ENCODE measurements at regions not wholly inside any gene's neighbourhood (a gene's known extent, or its start where the extent isn't known, plus 50 kb on each side); places are given as distances from the start of the nearest gene placed in this dataset.

DNA sequence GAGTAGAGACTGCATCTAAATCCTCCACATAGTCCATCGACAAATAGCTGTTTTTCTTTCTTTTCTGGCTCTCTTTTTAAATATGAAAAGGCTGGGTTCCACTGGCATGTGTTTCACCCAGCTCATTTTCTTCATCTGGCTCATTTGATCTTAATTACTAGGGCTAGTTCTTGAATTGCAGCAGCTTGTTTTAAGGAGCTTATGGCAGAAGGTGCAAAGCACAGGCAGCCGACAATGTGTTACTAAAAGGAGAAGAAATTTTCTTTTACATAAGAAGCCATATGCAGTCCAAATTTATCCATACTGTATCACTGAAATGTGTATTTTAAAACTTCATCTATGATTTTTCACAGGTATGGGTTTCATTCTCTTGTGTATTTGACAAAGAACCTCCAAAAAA lies 205.6 kb upstream of the PTER start:
- no peak for DNase-seq (ENCODE audit: extremely low spot score, unreplicated experiment)
- TF ChIP-seq, protein P1, sequence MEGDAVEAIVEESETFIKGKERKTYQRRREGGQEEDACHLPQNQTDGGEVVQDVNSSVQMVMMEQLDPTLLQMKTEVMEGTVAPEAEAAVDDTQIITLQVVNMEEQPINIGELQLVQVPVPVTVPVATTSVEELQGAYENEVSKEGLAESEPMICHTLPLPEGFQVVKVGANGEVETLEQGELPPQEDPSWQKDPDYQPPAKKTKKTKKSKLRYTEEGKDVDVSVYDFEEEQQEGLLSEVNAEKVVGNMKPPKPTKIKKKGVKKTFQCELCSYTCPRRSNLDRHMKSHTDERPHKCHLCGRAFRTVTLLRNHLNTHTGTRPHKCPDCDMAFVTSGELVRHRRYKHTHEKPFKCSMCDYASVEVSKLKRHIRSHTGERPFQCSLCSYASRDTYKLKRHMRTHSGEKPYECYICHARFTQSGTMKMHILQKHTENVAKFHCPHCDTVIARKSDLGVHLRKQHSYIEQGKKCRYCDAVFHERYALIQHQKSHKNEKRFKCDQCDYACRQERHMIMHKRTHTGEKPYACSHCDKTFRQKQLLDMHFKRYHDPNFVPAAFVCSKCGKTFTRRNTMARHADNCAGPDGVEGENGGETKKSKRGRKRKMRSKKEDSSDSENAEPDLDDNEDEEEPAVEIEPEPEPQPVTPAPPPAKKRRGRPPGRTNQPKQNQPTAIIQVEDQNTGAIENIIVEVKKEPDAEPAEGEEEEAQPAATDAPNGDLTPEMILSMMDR (IDR thresholded peaks at IDR 0.05), result no peak
- no peaks in the 10 kb centered on the region for H3K27me3 Mint-ChIP-seq (ENCODE audit: unreplicated experiment)
- no peak overlapping the region for H3K4me3 Mint-ChIP-seq (ENCODE audit: unreplicated experiment)
- H3K36me3 Mint-ChIP-seq (ENCODE audit: unreplicated experiment), result no peaks in the 10 kb centered on the region
- peaks cover 9% of the 10 kb centered on the region for H3K9me3 Mint-ChIP-seq (ENCODE audit: unreplicated experiment)
- no peak overlapping the region for H3K27ac Mint-ChIP-seq (ENCODE audit: unreplicated experiment)
- H3K4me1 Mint-ChIP-seq (ENCODE audit: unreplicated experiment), result no peaks in the 10 kb centered on the region

- Mint-ChIP-seq H3K4me3 (ENCODE audit: unreplicated experiment) (no peak overlapping the region), H3K4me1 (ENCODE audit: unreplicated experiment) (no peaks in the 10 kb centered on the region), H3K27me3 (ENCODE audit: unreplicated experiment) (no peaks in the 10 kb centered on the region), H3K27ac (ENCODE audit: unreplicated experiment) (no peak overlapping the region), H3K36me3 (ENCODE audit: unreplicated experiment) (no peaks in the 10 kb centered on the region), H3K9me3 (ENCODE audit: unreplicated experiment) (peaks cover 9% of the 10 kb centered on the region)
- DNase-seq (ENCODE audit: extremely low spot score, unreplicated experiment), result no peak
- TF ChIP-seq, protein P1 (IDR thresholded peaks at IDR 0.05), result no peak
Measured at GRCh38 chr10:16231734-16232435, 204.9 kb upstream of the PTER start.

- peaks cover 4% of the 10 kb centered on the region for H3K9me3 Mint-ChIP-seq (ENCODE audit: unreplicated experiment)
- no peak overlapping the region for H3K4me3 Mint-ChIP-seq (ENCODE audit: unreplicated experiment)
- no peak overlapping the region for H3K27ac Mint-ChIP-seq (ENCODE audit: unreplicated experiment)
- DNase-seq (ENCODE audit: extremely low spot score, unreplicated experiment), result no peak
- no peaks in the 10 kb centered on the region for H3K4me1 Mint-ChIP-seq (ENCODE audit: unreplicated experiment)
- TF ChIP-seq, protein P1 (IDR thresholded peaks at IDR 0.05), result no peak
- peaks cover 2% of the 10 kb centered on the region for H3K27me3 Mint-ChIP-seq (ENCODE audit: unreplicated experiment)
- H3K36me3 Mint-ChIP-seq (ENCODE audit: unreplicated experiment), result no peaks in the 10 kb centered on the region
Measured at GRCh38 chr10:16232441-16232840, 204.4 kb upstream of the PTER start.

DNA sequence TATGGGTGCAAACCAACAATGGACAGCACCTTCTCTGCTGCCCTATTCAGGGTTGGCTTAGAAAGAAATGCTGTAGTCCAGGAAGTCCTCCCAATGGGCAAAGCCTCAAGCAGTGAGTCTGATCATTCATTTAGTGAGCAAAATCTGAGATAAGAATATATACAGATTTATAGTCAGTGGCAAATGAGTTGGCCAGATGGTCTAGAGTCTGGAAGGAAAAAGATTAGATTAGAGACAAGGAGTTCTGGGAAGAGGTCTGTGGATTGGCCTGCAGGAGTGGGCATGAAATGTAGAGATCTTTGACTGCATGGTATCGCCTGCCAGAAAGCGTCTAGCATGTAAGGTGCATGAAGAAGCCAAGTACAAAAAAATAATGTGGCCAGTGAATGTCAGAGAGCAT lies 201.9 kb upstream of the PTER start:
- H3K27me3 Mint-ChIP-seq (ENCODE audit: unreplicated experiment), result peaks cover 2% of the 10 kb centered on the region
- H3K27ac Mint-ChIP-seq (ENCODE audit: unreplicated experiment), result no peak overlapping the region
- H3K36me3 Mint-ChIP-seq (ENCODE audit: unreplicated experiment), result no peaks in the 10 kb centered on the region
- H3K9me3 Mint-ChIP-seq (ENCODE audit: unreplicated experiment), result no peaks in the 10 kb centered on the region
- H3K4me3 Mint-ChIP-seq (ENCODE audit: unreplicated experiment), result no peak overlapping the region
- TF ChIP-seq, protein P1 (IDR thresholded peaks at IDR 0.05), result no peak
- no peak for DNase-seq (ENCODE audit: extremely low spot score, unreplicated experiment)
- H3K4me1 Mint-ChIP-seq (ENCODE audit: unreplicated experiment), result no peaks in the 10 kb centered on the region

DNA sequence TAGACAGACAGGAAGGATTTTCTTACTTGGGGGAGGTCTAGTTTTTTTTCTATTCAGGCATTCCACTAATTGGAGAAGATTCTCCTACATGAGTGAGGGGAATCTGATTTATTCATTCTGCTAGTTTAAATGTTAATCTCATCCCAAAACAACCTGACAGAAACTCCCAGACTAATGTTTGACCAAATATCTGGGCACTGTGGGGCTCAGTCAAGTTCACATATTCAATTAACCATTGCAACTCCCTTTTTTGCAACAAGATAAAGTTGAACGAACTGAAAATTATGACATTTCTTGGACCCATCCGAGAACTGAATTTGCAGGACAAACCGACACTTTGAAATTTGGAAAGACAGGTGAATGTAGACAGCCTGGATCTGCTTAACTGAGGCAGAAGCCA lies 194.4 kb upstream of the PTER start:
- Mint-ChIP-seq H3K27ac (ENCODE audit: unreplicated experiment) (no peak overlapping the region), H3K4me3 (ENCODE audit: unreplicated experiment) (no peak overlapping the region), H3K4me1 (ENCODE audit: unreplicated experiment) (no peaks in the 10 kb centered on the region), H3K9me3 (ENCODE audit: unreplicated experiment) (no peaks in the 10 kb centered on the region), H3K27me3 (ENCODE audit: unreplicated experiment) (no peaks in the 10 kb centered on the region), H3K36me3 (ENCODE audit: unreplicated experiment) (no peaks in the 10 kb centered on the region)
- TF ChIP-seq, protein P1 (IDR thresholded peaks at IDR 0.05), result no peak
- no peak for DNase-seq (ENCODE audit: extremely low spot score, unreplicated experiment)

All from osteocyte (in vitro differentiated cells).